ENCODE measurements at regions not wholly inside any gene's neighbourhood (a gene's known extent, or its start where the extent isn't known, plus 50 kb on each side); places are given as distances from the start of the nearest gene placed in this dataset.

- H3K9ac ChIP-seq (ENCODE audit: insufficient read length, low read depth), result no peak overlapping the region
- H3K4me3 ChIP-seq (ENCODE audit: insufficient read length, low read depth), result no peak overlapping the region
- no peaks in the 10 kb centered on the region for H3K9me3 ChIP-seq (ENCODE audit: insufficient read depth, low read length)
- TF ChIP-seq SUZ12 (IDR thresholded peaks at IDR 0.05; ENCODE audit: extremely low read depth, insufficient read depth, insufficient read length) (no peak), ZNF274 (IDR thresholded peaks at IDR 0.05; ENCODE audit: low read depth, low read length) (no peak), YY1 (IDR thresholded peaks at IDR 0.05; ENCODE audit: insufficient read depth, insufficient read length) (no peak)
- DNase-seq (ENCODE audit: low read depth, low spot score), result no peak
- no peaks in the 10 kb centered on the region for H3K4me1 ChIP-seq (ENCODE audit: insufficient read depth, insufficient read length)
- H3K27me3 ChIP-seq (ENCODE audit: insufficient read depth, insufficient read length), result no peaks in the 10 kb centered on the region
- H3K36me3 ChIP-seq (ENCODE audit: insufficient read depth, insufficient read length, low read length), result no peaks in the 10 kb centered on the region
These were observed 141.9 kb downstream of the TTC32 start for GRCh38 chr2:19759880-19760279.

DNA sequence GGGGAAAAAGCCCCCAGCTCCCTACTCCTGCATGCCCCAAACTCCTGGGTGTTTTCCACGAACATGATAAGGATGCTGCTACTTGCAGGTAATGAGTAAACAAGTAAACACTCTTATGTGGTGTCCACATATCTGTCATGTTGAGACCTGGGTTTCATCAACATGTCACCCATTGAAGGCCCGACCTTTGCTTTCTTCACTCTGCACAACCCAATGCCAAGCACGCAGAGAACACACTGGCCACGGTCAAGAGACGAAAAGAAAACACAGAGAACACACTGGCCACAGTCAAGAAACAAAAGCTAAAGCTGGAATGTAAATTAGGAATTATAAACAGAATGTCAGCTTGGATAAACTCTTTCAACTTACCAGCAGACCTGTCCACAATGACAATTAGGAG, 143.1 kb downstream of the TTC32 start:
- Histone ChIP-seq H3K27me3 (ENCODE audit: insufficient read depth, insufficient read length) (no peaks in the 10 kb centered on the region), H3K9ac (ENCODE audit: insufficient read length, low read depth) (no peak overlapping the region), H3K4me3 (ENCODE audit: insufficient read length, low read depth) (no peak overlapping the region), H3K4me1 (ENCODE audit: insufficient read depth, insufficient read length) (no peaks in the 10 kb centered on the region), H3K9me3 (ENCODE audit: insufficient read depth, low read length) (no peaks in the 10 kb centered on the region), H3K36me3 (ENCODE audit: insufficient read depth, insufficient read length, low read length) (no peaks in the 10 kb centered on the region)
- no peak for DNase-seq (ENCODE audit: low read depth, low spot score)
- no peak for TF ChIP-seq ZNF274 (IDR thresholded peaks at IDR 0.05; ENCODE audit: low read depth, low read length)
- no peak for TF ChIP-seq SUZ12 (IDR thresholded peaks at IDR 0.05; ENCODE audit: extremely low read depth, insufficient read depth, insufficient read length)
- TF ChIP-seq YY1 (IDR thresholded peaks at IDR 0.05; ENCODE audit: insufficient read depth, insufficient read length), result no peak

DNA sequence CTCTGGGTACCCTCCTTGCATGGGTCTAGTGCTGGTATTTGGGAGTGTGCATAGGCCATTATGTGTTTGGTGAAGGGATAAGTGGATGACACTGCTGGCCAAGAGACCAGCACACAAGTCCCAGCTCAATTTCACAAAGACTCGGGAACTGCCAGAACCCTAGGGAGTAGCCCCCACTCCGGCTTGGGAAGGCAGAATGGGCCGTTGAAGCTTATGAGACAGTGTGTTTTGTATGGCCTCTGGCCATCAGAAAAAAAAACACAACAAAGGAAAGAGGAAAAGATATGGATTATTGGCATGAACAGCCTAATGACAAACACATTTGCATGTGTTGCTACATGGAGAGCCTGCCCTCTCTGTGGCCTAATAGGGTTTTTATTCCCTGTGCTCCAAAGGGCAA, 144.2 kb downstream of the TTC32 start:
- Histone ChIP-seq H3K36me3 (ENCODE audit: insufficient read depth, insufficient read length, low read length) (no peaks in the 10 kb centered on the region), H3K27me3 (ENCODE audit: insufficient read depth, insufficient read length) (no peaks in the 10 kb centered on the region), H3K4me3 (ENCODE audit: insufficient read length, low read depth) (no peak overlapping the region), H3K4me1 (ENCODE audit: insufficient read depth, insufficient read length) (no peaks in the 10 kb centered on the region), H3K9me3 (ENCODE audit: insufficient read depth, low read length) (no peaks in the 10 kb centered on the region), H3K9ac (ENCODE audit: insufficient read length, low read depth) (no peak overlapping the region)
- TF ChIP-seq SUZ12 (IDR thresholded peaks at IDR 0.05; ENCODE audit: extremely low read depth, insufficient read depth, insufficient read length) (no peak), YY1 (IDR thresholded peaks at IDR 0.05; ENCODE audit: insufficient read depth, insufficient read length) (no peak), ZNF274 (IDR thresholded peaks at IDR 0.05; ENCODE audit: low read depth, low read length) (no peak)
- DNase-seq (ENCODE audit: low read depth, low spot score), result no peak

DNA sequence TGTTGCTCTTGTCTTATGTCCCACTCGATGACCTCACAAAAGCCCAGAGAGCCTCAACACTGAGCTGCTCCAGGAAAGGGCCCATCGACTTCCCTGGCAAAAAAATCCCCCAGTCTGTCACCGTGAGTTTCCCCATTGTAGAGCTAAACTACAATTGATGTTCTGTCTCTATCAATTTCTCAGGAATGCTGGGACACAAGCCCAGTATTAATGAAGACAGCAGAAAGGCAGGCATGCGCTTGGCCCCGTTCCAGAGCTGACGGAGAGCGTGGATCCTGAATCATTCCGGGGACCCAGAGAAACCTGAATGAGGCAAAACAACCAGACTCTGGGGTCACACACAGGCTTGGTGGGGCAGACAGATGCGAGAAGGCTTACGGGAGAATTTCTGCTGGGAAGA, 146.9 kb downstream of the TTC32 start:
- no peaks in the 10 kb centered on the region for H3K36me3 ChIP-seq (ENCODE audit: insufficient read depth, insufficient read length, low read length)
- H3K27me3 ChIP-seq (ENCODE audit: insufficient read depth, insufficient read length), result no peaks in the 10 kb centered on the region
- H3K4me3 ChIP-seq (ENCODE audit: insufficient read length, low read depth), result no peak overlapping the region
- TF ChIP-seq ZNF274 (IDR thresholded peaks at IDR 0.05; ENCODE audit: low read depth, low read length) (no peak), YY1 (IDR thresholded peaks at IDR 0.05; ENCODE audit: insufficient read depth, insufficient read length) (no peak), SUZ12 (IDR thresholded peaks at IDR 0.05; ENCODE audit: extremely low read depth, insufficient read depth, insufficient read length) (no peak)
- no peak for DNase-seq (ENCODE audit: low read depth, low spot score)
- H3K4me1 ChIP-seq (ENCODE audit: insufficient read depth, insufficient read length), result no peaks in the 10 kb centered on the region
- no peak overlapping the region for H3K9ac ChIP-seq (ENCODE audit: insufficient read length, low read depth)
- no peaks in the 10 kb centered on the region for H3K9me3 ChIP-seq (ENCODE audit: insufficient read depth, low read length)

DNA sequence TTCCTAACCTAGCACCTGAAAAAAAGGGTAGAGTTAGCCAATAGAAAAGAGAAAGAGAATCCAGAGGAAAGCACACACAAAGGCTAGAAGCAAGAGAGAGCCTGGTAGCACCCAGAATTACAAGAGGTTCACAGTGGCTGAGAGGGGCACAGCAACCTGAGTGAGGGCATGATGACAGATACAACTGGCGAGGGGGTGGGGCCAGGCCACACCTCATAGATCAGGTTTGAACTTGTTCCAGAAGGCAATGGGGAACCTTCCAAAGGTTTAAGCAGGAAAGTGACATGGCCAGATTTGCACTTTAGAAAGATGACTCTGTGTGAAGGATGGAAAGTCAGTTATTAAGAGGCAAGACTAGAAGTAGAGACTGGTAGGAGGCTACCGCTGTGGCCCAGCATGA, 148.0 kb downstream of the TTC32 start:
- no peaks in the 10 kb centered on the region for H3K27me3 ChIP-seq (ENCODE audit: insufficient read depth, insufficient read length)
- no peak overlapping the region for H3K4me3 ChIP-seq (ENCODE audit: insufficient read length, low read depth)
- no peaks in the 10 kb centered on the region for H3K4me1 ChIP-seq (ENCODE audit: insufficient read depth, insufficient read length)
- H3K36me3 ChIP-seq (ENCODE audit: insufficient read depth, insufficient read length, low read length), result no peaks in the 10 kb centered on the region
- H3K9me3 ChIP-seq (ENCODE audit: insufficient read depth, low read length), result no peaks in the 10 kb centered on the region
- no peak overlapping the region for H3K9ac ChIP-seq (ENCODE audit: insufficient read length, low read depth)
- TF ChIP-seq YY1 (IDR thresholded peaks at IDR 0.05; ENCODE audit: insufficient read depth, insufficient read length) (no peak), SUZ12 (IDR thresholded peaks at IDR 0.05; ENCODE audit: extremely low read depth, insufficient read depth, insufficient read length) (no peak), ZNF274 (IDR thresholded peaks at IDR 0.05; ENCODE audit: low read depth, low read length) (no peak)
- DNase-seq (ENCODE audit: low read depth, low spot score), result no peak

- no peaks in the 10 kb centered on the region for H3K27me3 ChIP-seq (ENCODE audit: insufficient read depth, insufficient read length)
- no peak overlapping the region for H3K4me3 ChIP-seq (ENCODE audit: insufficient read length, low read depth)
- TF ChIP-seq ZNF274 (IDR thresholded peaks at IDR 0.05; ENCODE audit: low read depth, low read length), result no peak
- no peak for TF ChIP-seq YY1 (IDR thresholded peaks at IDR 0.05; ENCODE audit: insufficient read depth, insufficient read length)
- TF ChIP-seq SUZ12 (IDR thresholded peaks at IDR 0.05; ENCODE audit: extremely low read depth, insufficient read depth, insufficient read length), result no peak
- no peak overlapping the region for H3K9ac ChIP-seq (ENCODE audit: insufficient read length, low read depth)
- no peaks in the 10 kb centered on the region for H3K36me3 ChIP-seq (ENCODE audit: insufficient read depth, insufficient read length, low read length)
- H3K9me3 ChIP-seq (ENCODE audit: insufficient read depth, low read length), result no peaks in the 10 kb centered on the region
- H3K4me1 ChIP-seq (ENCODE audit: insufficient read depth, insufficient read length), result no peaks in the 10 kb centered on the region
- DNase-seq (ENCODE audit: low read depth, low spot score), result no peak
These were observed 148.5 kb downstream of the TTC32 start for GRCh38 chr2:19753314-19753713.

GRCh38 chr2:19752500-19752899, 149.3 kb downstream of the TTC32 start:
- no peak for TF ChIP-seq SUZ12 (IDR thresholded peaks at IDR 0.05; ENCODE audit: extremely low read depth, insufficient read depth, insufficient read length)
- no peak for TF ChIP-seq ZNF274 (IDR thresholded peaks at IDR 0.05; ENCODE audit: low read depth, low read length)
- TF ChIP-seq YY1 (IDR thresholded peaks at IDR 0.05; ENCODE audit: insufficient read depth, insufficient read length), result no peak
- no peaks in the 10 kb centered on the region for H3K27me3 ChIP-seq (ENCODE audit: insufficient read depth, insufficient read length)
- DNase-seq (ENCODE audit: low read depth, low spot score), result no peak
- H3K9me3 ChIP-seq (ENCODE audit: insufficient read depth, low read length), result no peaks in the 10 kb centered on the region
- H3K4me1 ChIP-seq (ENCODE audit: insufficient read depth, insufficient read length), result no peaks in the 10 kb centered on the region
- H3K36me3 ChIP-seq (ENCODE audit: insufficient read depth, insufficient read length, low read length), result no peaks in the 10 kb centered on the region
- no peak overlapping the region for H3K4me3 ChIP-seq (ENCODE audit: insufficient read length, low read depth)
- no peak overlapping the region for H3K9ac ChIP-seq (ENCODE audit: insufficient read length, low read depth)

- Histone ChIP-seq H3K27me3 (ENCODE audit: insufficient read depth, insufficient read length) (no peaks in the 10 kb centered on the region), H3K9me3 (ENCODE audit: insufficient read depth, low read length) (no peaks in the 10 kb centered on the region), H3K4me3 (ENCODE audit: insufficient read length, low read depth) (no peak overlapping the region), H3K9ac (ENCODE audit: insufficient read length, low read depth) (no peak overlapping the region), H3K4me1 (ENCODE audit: insufficient read depth, insufficient read length) (no peaks in the 10 kb centered on the region), H3K36me3 (ENCODE audit: insufficient read depth, insufficient read length, low read length) (no peaks in the 10 kb centered on the region)
- no peak for TF ChIP-seq SUZ12 (IDR thresholded peaks at IDR 0.05; ENCODE audit: extremely low read depth, insufficient read depth, insufficient read length)
- no peak for TF ChIP-seq ZNF274 (IDR thresholded peaks at IDR 0.05; ENCODE audit: low read depth, low read length)
- no peak for TF ChIP-seq YY1 (IDR thresholded peaks at IDR 0.05; ENCODE audit: insufficient read depth, insufficient read length)
- no peak for DNase-seq (ENCODE audit: low read depth, low spot score)
These were observed 150.2 kb downstream of the TTC32 start for GRCh38 chr2:19751631-19752030.
